Parathyroid adenoma (tissue), 2 donors: ENCODE measurements at regions not wholly inside any gene's neighbourhood (a gene's known extent, or its start where the extent isn't known, plus 50 kb on each side); places are given as distances from the start of the nearest gene placed in this dataset.

ENCODE experiments used
- H2AFZ ChIP-seq: fragments of 300-600 bp; sonication (generic); one replicate; pipeline ENCODE4 v1.7.0; 2017; ENCODE audit warnings: antibody characterized with exemption, mild to moderate bottlenecking
- H3K27ac ChIP-seq: fragments of 300-600 bp; sonication (generic); one replicate; pipeline ENCODE4 v1.7.0; 2017
- H3K27me3 ChIP-seq: fragments of 300-600 bp; sonication (generic); one replicate; pipeline ENCODE4 v1.7.0; 2017; ENCODE audit warnings: low read length; ENCODE audit not compliant: control insufficient read depth, insufficient read depth
- H3K36me3 ChIP-seq: fragments of 300-600 bp; sonication (generic); one replicate; pipeline ENCODE4 v1.7.0; 2017; ENCODE audit warnings: low read length; ENCODE audit not compliant: control insufficient read depth, insufficient read depth
- H3K4me1 ChIP-seq: fragments of 300-600 bp; sonication (generic); one replicate; pipeline ENCODE4 v1.7.0; 2017; ENCODE audit warnings: control low read depth
- H3K4me2 ChIP-seq: fragments of 300-600 bp; sonication (generic); one replicate; pipeline ENCODE4 v1.7.0; 2017; ENCODE audit warnings: low read length
- H3K4me3 ChIP-seq: fragments of 300-600 bp; sonication (generic); one replicate; pipeline ENCODE4 v1.7.0; 2017; ENCODE audit warnings: low read depth, low read length
- H3K79me2 ChIP-seq: fragments of 300-600 bp; sonication (generic); one replicate; pipeline ENCODE4 v1.7.0; 2017; ENCODE audit warnings: control low read depth
- H3K9ac ChIP-seq: fragments of 300-600 bp; sonication (generic); one replicate; pipeline ENCODE4 v1.7.0; 2017; ENCODE audit warnings: mild to moderate bottlenecking
- H3K9me3 ChIP-seq: fragments of 300-600 bp; sonication (generic); one replicate; pipeline ENCODE4 v1.7.0; 2017; ENCODE audit warnings: low read length; ENCODE audit not compliant: control insufficient read depth
- TF ChIP-seq, protein P1 (sequence below): fragments of 300-600 bp; sonication (generic); IDR thresholded peaks from one replicate; pipeline ENCODE4 v1.7.0; 2017; ENCODE audit warnings: antibody characterized with exemption, mild to moderate bottlenecking
- donor health status: primary hyperparathyroidism.

DNA sequence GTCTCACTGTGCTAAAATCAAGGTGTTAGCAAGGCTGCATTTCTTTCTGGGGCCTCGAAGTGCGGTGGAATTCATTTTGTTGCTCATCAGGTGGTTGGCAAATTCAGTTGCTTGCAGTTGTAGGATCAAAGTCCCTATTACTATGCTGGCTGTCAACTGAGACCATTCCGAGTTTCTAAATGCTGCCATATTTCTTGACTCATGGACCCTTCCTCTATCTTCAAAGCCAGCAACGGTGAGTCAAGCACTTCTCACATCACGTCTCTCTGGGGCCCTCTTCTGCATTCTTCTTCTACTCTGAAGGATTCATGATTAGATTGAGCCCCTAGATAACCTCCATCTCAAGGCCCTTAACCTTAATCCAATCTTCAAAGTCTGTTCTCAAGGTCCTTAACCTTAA is 619.7 kb downstream of the HACE1 start:
- Histone ChIP-seq H3K4me3 (no peak overlapping the region), H3K27ac (no peak overlapping the region)
- TF ChIP-seq, protein P1, sequence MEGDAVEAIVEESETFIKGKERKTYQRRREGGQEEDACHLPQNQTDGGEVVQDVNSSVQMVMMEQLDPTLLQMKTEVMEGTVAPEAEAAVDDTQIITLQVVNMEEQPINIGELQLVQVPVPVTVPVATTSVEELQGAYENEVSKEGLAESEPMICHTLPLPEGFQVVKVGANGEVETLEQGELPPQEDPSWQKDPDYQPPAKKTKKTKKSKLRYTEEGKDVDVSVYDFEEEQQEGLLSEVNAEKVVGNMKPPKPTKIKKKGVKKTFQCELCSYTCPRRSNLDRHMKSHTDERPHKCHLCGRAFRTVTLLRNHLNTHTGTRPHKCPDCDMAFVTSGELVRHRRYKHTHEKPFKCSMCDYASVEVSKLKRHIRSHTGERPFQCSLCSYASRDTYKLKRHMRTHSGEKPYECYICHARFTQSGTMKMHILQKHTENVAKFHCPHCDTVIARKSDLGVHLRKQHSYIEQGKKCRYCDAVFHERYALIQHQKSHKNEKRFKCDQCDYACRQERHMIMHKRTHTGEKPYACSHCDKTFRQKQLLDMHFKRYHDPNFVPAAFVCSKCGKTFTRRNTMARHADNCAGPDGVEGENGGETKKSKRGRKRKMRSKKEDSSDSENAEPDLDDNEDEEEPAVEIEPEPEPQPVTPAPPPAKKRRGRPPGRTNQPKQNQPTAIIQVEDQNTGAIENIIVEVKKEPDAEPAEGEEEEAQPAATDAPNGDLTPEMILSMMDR: no peak

DNA sequence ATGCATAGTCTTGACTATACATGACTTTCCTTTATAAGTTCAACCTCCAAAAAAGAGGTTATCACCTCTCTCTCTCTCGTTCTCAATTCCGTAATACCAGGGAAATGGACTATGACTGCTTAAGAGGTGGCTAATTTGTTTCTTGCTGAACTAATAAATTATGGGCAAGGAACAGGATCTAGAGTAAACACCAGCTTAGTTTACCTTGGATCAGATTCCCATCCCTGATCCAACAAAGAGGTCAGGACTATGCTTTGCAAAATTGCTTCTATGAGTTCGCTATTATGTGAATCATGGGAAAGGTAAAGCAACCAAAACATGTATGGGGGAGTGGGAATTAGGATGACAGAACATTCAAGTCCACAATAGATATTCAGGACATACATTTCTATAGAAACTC is 630.7 kb downstream of the HACE1 start:
- no peak overlapping the region for H3K4me2 ChIP-seq
- H3K27ac ChIP-seq: no peak overlapping the region
- H3K79me2 ChIP-seq: no peaks in the 10 kb centered on the region
- no peak overlapping the region for H3K9ac ChIP-seq
- H3K4me1 ChIP-seq: no peaks in the 10 kb centered on the region
- H3K4me3 ChIP-seq: no peak overlapping the region
- H2AFZ ChIP-seq: no peak overlapping the region
- TF ChIP-seq, protein P1: no peak
- no peaks in the 10 kb centered on the region for H3K9me3 ChIP-seq
- H3K36me3 ChIP-seq: no peaks in the 10 kb centered on the region
- no peaks in the 10 kb centered on the region for H3K27me3 ChIP-seq

More for the DNA sequence above, 619.7 kb downstream of the HACE1 start:
- no peaks in the 10 kb centered on the region for H3K79me2 ChIP-seq
- no peaks in the 10 kb centered on the region for H3K9me3 ChIP-seq
- H3K36me3 ChIP-seq: no peaks in the 10 kb centered on the region
- H3K4me2 ChIP-seq: no peak overlapping the region
- H3K9ac ChIP-seq: no peak overlapping the region
- H3K27me3 ChIP-seq: no peaks in the 10 kb centered on the region
- no peak overlapping the region for H2AFZ ChIP-seq
- H3K4me1 ChIP-seq: no peaks in the 10 kb centered on the region

DNA sequence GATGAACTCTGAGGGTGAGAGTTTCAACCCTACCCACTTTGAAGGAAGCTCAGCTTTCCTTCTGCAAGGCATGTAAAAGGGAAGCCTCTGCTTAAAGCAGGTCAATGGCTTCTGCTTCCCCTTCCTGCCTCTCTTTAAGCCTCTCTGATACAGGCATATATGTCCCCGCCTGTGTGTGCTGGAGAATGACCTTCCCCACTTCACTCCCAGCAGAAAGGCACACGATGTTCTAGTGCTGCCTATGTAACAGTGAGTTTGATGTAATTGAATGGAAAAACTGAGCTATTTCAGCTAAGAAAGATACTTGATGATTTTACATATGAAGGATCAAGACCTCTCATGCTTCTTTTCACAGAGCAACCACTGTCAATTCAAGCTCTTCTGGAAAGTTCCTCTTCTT is 632.2 kb downstream of the HACE1 start:
- no peak overlapping the region for H3K9ac ChIP-seq
- no peak overlapping the region for H2AFZ ChIP-seq
- no peaks in the 10 kb centered on the region for H3K27me3 ChIP-seq
- TF ChIP-seq, protein P1: no peak
- H3K9me3 ChIP-seq: no peaks in the 10 kb centered on the region
- H3K27ac ChIP-seq: no peak overlapping the region
- H3K4me2 ChIP-seq: no peak overlapping the region
- no peaks in the 10 kb centered on the region for H3K4me1 ChIP-seq
- H3K4me3 ChIP-seq: no peak overlapping the region
- H3K36me3 ChIP-seq: no peaks in the 10 kb centered on the region
- no peaks in the 10 kb centered on the region for H3K79me2 ChIP-seq

DNA sequence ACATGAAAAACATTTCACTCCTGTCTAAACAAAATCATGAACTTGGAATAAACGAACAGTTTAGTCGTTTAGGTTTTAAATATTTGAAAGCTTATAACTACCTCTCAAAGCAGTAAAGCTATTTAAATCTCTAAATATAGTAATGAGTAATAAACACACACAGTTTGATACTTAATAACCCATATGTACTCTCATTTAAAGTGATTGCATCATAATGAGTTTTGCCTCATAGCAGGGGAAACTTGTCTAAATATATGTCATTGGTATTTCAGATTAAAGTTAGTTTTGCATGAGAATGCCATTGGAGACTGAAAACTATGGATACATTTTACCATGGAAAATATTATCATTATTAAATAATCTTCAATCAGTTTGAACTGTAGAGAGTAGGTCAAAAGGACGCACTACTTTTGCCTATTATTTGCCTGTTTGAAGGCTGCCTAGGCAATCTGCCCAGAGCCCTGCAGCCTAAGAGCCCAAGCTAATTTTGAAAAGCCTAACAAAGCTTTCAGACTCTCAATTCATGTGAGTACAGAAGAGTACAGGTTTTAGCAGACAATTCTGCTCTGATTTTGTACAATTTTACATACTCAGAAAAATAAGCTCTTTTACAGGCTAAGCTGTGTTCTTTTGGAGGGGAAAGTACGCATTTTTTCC is 632.8 kb downstream of the HACE1 start:
- H3K9ac ChIP-seq: no peak overlapping the region
- H3K4me1 ChIP-seq: no peaks in the 10 kb centered on the region
- H3K27ac ChIP-seq: no peak overlapping the region
- no peaks in the 10 kb centered on the region for H3K9me3 ChIP-seq
- H3K4me2 ChIP-seq: no peak overlapping the region
- no peak overlapping the region for H3K4me3 ChIP-seq
- H3K36me3 ChIP-seq: no peaks in the 10 kb centered on the region
- no peaks in the 10 kb centered on the region for H3K79me2 ChIP-seq
- TF ChIP-seq, protein P1: no peak
- no peaks in the 10 kb centered on the region for H3K27me3 ChIP-seq
- H2AFZ ChIP-seq: no peak overlapping the region

DNA sequence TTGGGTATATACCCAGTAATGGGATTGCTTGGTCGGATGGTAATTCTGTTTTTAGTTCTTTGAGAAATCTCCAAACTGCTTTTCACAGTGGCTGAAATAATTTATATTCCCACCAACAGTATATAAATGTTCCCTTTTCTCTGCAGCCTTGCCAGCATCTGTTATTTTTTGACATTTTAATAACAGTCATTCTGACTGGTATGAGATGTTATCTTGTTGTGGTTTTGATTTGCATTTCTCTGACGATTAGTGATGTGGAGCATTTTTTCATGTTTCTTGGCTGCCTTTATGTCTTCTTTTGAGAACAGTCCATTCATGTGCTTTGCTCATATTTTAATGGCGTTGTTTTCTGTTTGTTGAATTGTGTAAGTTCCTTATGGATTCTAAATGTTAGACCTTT is 641.6 kb downstream of the HACE1 start:
- Histone ChIP-seq H2AFZ (no peak overlapping the region), H3K4me3 (no peak overlapping the region), H3K36me3 (no peaks in the 10 kb centered on the region), H3K4me1 (no peaks in the 10 kb centered on the region), H3K27me3 (no peaks in the 10 kb centered on the region), H3K79me2 (no peaks in the 10 kb centered on the region), H3K9ac (no peak overlapping the region), H3K4me2 (no peak overlapping the region), H3K9me3 (no peaks in the 10 kb centered on the region), H3K27ac (no peak overlapping the region)
- TF ChIP-seq, protein P1: no peak
